Gastrocnemius medialis (tissue), 4 donors: ENCODE measurements at regions not wholly inside any gene's neighbourhood (a gene's known extent, or its start where the extent isn't known, plus 50 kb on each side); places are given as distances from the start of the nearest gene placed in this dataset.

ENCODE experiments used
- CTCF ChIP-seq, 5 experiments: fragments of 450-650 bp in 3 of 5; fragments of 200-600 bp in 2 of 5; sonication (generic) in 2 of 5; IDR thresholded peaks in 4 of 5; conservative IDR thresholded peaks in 1 of 5; 1 replicate in 4 of 5; 2 replicates in 1 of 5; pipeline ENCODE4 v1.5.1; 2016 to 2019; ENCODE audit warnings: antibody characterized with exemption in 5 of 5, mild to moderate bottlenecking in 3 of 5, moderate library complexity in 3 of 5
- POLR2A ChIP-seq, 2 donors: fragments of 450-650 bp; IDR thresholded peaks; one replicate each; pipeline ENCODE4 v1.6.1; 2017; ENCODE audit warnings: antibody characterized with exemption in 2 of 2, mild to moderate bottlenecking in 2 of 2, moderate library complexity in 2 of 2

GRCh38 chr1:147833231-147833860, 69.2 kb upstream of the GJA8 start:
- TF ChIP-seq POLR2A (IDR thresholded peaks at IDR 0.05) = no peak
- no peak for TF ChIP-seq CTCF (IDR thresholded peaks at IDR 0.05 in 4 of 5, conservative IDR thresholded peaks at IDR 0.05 in 1 of 5)
